ENCODE measurements at regions not wholly inside any gene's neighbourhood (a gene's known extent, or its start where the extent isn't known, plus 50 kb on each side); places are given as distances from the start of the nearest gene placed in this dataset.
"Not testable (repeated sequence)": the region's sequence is repeated elsewhere in the genome, so short reads cannot be mapped to it uniquely, and the experiment has no call there.

GRCh38 chr2:147273628-147274027 lies 571.2 kb upstream of the ACVR2A start:
- DNase-seq (ENCODE audit: low spot score) = peak; percentile 63

GRCh38 chr2:147273106-147273505 lies 571.7 kb upstream of the ACVR2A start:
- DNase-seq (ENCODE audit: low spot score) = peak; percentile 76

- not testable (repeated sequence) for DNase-seq (ENCODE audit: low spot score)
Measured at GRCh38 chr2:147269581-147269980, 575.2 kb upstream of the ACVR2A start.

- DNase-seq (ENCODE audit: low spot score) = no peak
Measured at GRCh38 chr2:147260241-147260640, 584.6 kb upstream of the ACVR2A start.

- no peak for DNase-seq (ENCODE audit: low spot score)
Measured at GRCh38 chr2:147255812-147256211, 589.0 kb upstream of the ACVR2A start.

- peak; percentile 14 for DNase-seq (ENCODE audit: low spot score)
Measured at GRCh38 chr2:147250652-147251356, 594.0 kb upstream of the ACVR2A start.

- no peak for DNase-seq (ENCODE audit: low spot score)
Measured at GRCh38 chr2:147247749-147248148, 597.1 kb upstream of the ACVR2A start.

- DNase-seq (ENCODE audit: low spot score) = no peak
Measured at GRCh38 chr2:147242445-147242844, 602.4 kb upstream of the ACVR2A start.

- no peak for DNase-seq (ENCODE audit: low spot score)
Measured at GRCh38 chr2:147236601-147237000, 608.2 kb upstream of the ACVR2A start.

- DNase-seq (ENCODE audit: low spot score) = peak; percentile 50
Measured at GRCh38 chr2:147232225-147232669, 612.6 kb upstream of the ACVR2A start.

- no peak for DNase-seq (ENCODE audit: low spot score)
Measured at GRCh38 chr2:147231607-147232006, 613.2 kb upstream of the ACVR2A start.

GRCh38 chr2:147231081-147231480 lies 613.7 kb upstream of the ACVR2A start:
- no peak for DNase-seq (ENCODE audit: low spot score)

- no peak for DNase-seq (ENCODE audit: low spot score)
Measured at GRCh38 chr2:147227313-147227712, 617.5 kb upstream of the ACVR2A start.

GRCh38 chr2:147224070-147224469 lies 620.8 kb upstream of the ACVR2A start:
- peak; percentile 63 for DNase-seq (ENCODE audit: low spot score)

- no peak for DNase-seq (ENCODE audit: low spot score)
Measured at GRCh38 chr2:147223553-147224060, 621.2 kb upstream of the ACVR2A start.

- peak; percentile 11 for DNase-seq (ENCODE audit: low spot score)
Measured at GRCh38 chr2:147223119-147223518, 621.7 kb upstream of the ACVR2A start.

- DNase-seq (ENCODE audit: low spot score) = no peak
Measured at GRCh38 chr2:147222506-147222905, 622.3 kb upstream of the ACVR2A start.

- DNase-seq (ENCODE audit: low spot score) = peak; percentile 53
Measured at GRCh38 chr2:147214914-147215313, 629.9 kb upstream of the ACVR2A start.

GRCh38 chr2:147211484-147211883 lies 633.3 kb upstream of the ACVR2A start:
- DNase-seq (ENCODE audit: low spot score) = peak; percentile 30

- DNase-seq (ENCODE audit: low spot score) = peak; percentile 90
Measured at GRCh38 chr2:147204102-147204501, 640.7 kb upstream of the ACVR2A start.

- DNase-seq (ENCODE audit: low spot score) = no peak
Measured at GRCh38 chr2:147198651-147199171, 646.1 kb upstream of the ACVR2A start.

- no peak for DNase-seq (ENCODE audit: low spot score)
Measured at GRCh38 chr2:147197754-147198483, 646.9 kb upstream of the ACVR2A start.

- peak; percentile 92 for DNase-seq (ENCODE audit: low spot score)
Measured at GRCh38 chr2:147182260-147182659, 662.6 kb upstream of the ACVR2A start.

All from kidney tubule cell (primary cell).